ENCODE measurements at regions not wholly inside any gene's neighbourhood (a gene's known extent, or its start where the extent isn't known, plus 50 kb on each side); places are given as distances from the start of the nearest gene placed in this dataset.

GRCh38 chr22:49235463-49236300, 592.0 kb downstream of the BRD1 start:
- POLR2A ChIA-PET: no interaction called here
- no peaks in the 10 kb centered on the region for H3K4me1 ChIP-seq (ENCODE audit: control insufficient read depth, insufficient read depth, low read length)
- H3K36me3 ChIP-seq (ENCODE audit: control insufficient read depth in 2 of 2, insufficient read depth in 1 of 2, low read length in 2 of 2): no peaks in the 10 kb centered on the region
- CTCF ChIA-PET: no interaction called here
- no peaks in the 10 kb centered on the region for H3K9me3 ChIP-seq (ENCODE audit: control insufficient read depth, insufficient read depth, low read depth, low read length)
- TF ChIP-seq REPIN1 (tag by site-specific recombination; IDR thresholded peaks at IDR 0.05; ENCODE audit: low read depth) (no peak), ZNF747 (tag by site-specific recombination; IDR thresholded peaks at IDR 0.05) (no peak), ZIC2 (tag by site-specific recombination; IDR thresholded peaks at IDR 0.05) (peak; percentile 65), GLIS1 (tag by site-specific recombination; IDR thresholded peaks at IDR 0.05) (peak; percentile 55), ZNF184 (tag by site-specific recombination; IDR thresholded peaks at IDR 0.05) (no peak), ZNF174 (tag by site-specific recombination; IDR thresholded peaks at IDR 0.05) (no peak)
- H3K4me3 ChIP-seq (ENCODE audit: low read depth, low read length): no peak overlapping the region
- no peak overlapping the region for H3K27ac ChIP-seq (ENCODE audit: extremely low read depth, low read depth, low read length)

- ChIA-PET CTCF (no interaction called here), POLR2A (no interaction called here)
- TF ChIP-seq ZNF747 (tag by site-specific recombination; IDR thresholded peaks at IDR 0.05) (no peak), PRDM4 (tag by site-specific recombination; IDR thresholded peaks at IDR 0.05) (no peak), ZEB2 (tag by site-specific recombination; IDR thresholded peaks at IDR 0.05) (no peak), AEBP2 (tag by site-specific recombination; IDR thresholded peaks at IDR 0.05; ENCODE audit: borderline replicate concordance) (no peak), ZBTB20 (tag by site-specific recombination; IDR thresholded peaks at IDR 0.05) (no peak), ZNF621 (tag by site-specific recombination; IDR thresholded peaks at IDR 0.05) (no peak), ZNF174 (tag by site-specific recombination; IDR thresholded peaks at IDR 0.05) (no peak), ZNF704 (tag by site-specific recombination; IDR thresholded peaks at IDR 0.05) (no peak), ZNF292 (tag by site-specific recombination; IDR thresholded peaks at IDR 0.05; ENCODE audit: borderline replicate concordance, low read depth) (no peak), BCL11B (tag by site-specific recombination; IDR thresholded peaks at IDR 0.05; ENCODE audit: low read depth) (no peak), TSHZ1 (tag by site-specific recombination; IDR thresholded peaks at IDR 0.05; ENCODE audit: borderline replicate concordance) (no peak), ZNF221 (tag by site-specific recombination; IDR thresholded peaks at IDR 0.05; ENCODE audit: borderline replicate concordance) (no peak), ZNF202 (tag by site-specific recombination; IDR thresholded peaks at IDR 0.05; ENCODE audit: borderline replicate concordance) (no peak), ZNF354C (tag by site-specific recombination; IDR thresholded peaks at IDR 0.05; ENCODE audit: borderline replicate concordance, low read depth) (no peak), PATZ1 (tag by site-specific recombination; IDR thresholded peaks at IDR 0.05) (no peak), ZNF555 (tag by site-specific recombination; conservative IDR thresholded peaks at IDR 0.05) (no peak), ZSCAN30 (tag by site-specific recombination; IDR thresholded peaks at IDR 0.05) (no peak), GFI1B (tag by site-specific recombination; IDR thresholded peaks at IDR 0.05) (no peak), ZNF677 (tag by site-specific recombination; IDR thresholded peaks at IDR 0.05) (no peak), ZIC2 (tag by site-specific recombination; IDR thresholded peaks at IDR 0.05) (no peak)
- Histone ChIP-seq H3K9me3 (ENCODE audit: control insufficient read depth, insufficient read depth, low read depth, low read length) (no peaks in the 10 kb centered on the region), H3K27ac (ENCODE audit: extremely low read depth, low read depth, low read length) (no peak overlapping the region), H3K4me3 (ENCODE audit: low read depth, low read length) (no peak overlapping the region), H3K36me3 (ENCODE audit: control insufficient read depth in 2 of 2, insufficient read depth in 1 of 2, low read length in 2 of 2) (no peaks in the 10 kb centered on the region), H3K4me1 (ENCODE audit: control insufficient read depth, insufficient read depth, low read length) (no peaks in the 10 kb centered on the region)
Measured at GRCh38 chr22:49234459-49234858, 593.2 kb downstream of the BRD1 start.
